ENCODE measurements at regions not wholly inside any gene's neighbourhood (a gene's known extent, or its start where the extent isn't known, plus 50 kb on each side); places are given as distances from the start of the nearest gene placed in this dataset.

GRCh38 chr20:48092596-48093280, 307.5 kb upstream of the SULF2 start:
- DNase-seq (ENCODE audit: low read depth, low spot score): no peak

GRCh38 chr20:48090784-48091183, 305.5 kb upstream of the SULF2 start:
- no peak for DNase-seq (ENCODE audit: low read depth, low spot score)

GRCh38 chr20:48090314-48090713, 305.0 kb upstream of the SULF2 start:
- no peak for DNase-seq (ENCODE audit: low read depth, low spot score)

- no peak for DNase-seq (ENCODE audit: low read depth, low spot score)
Measured at GRCh38 chr20:48080583-48080982, 295.3 kb upstream of the SULF2 start.

GRCh38 chr20:48079028-48079427, 293.7 kb upstream of the SULF2 start:
- no peak for DNase-seq (ENCODE audit: low read depth, low spot score)

GRCh38 chr20:48076747-48077146, 291.5 kb upstream of the SULF2 start:
- DNase-seq (ENCODE audit: low read depth, low spot score): no peak

- DNase-seq (ENCODE audit: low read depth, low spot score): no peak
Measured at GRCh38 chr20:48076247-48076646, 291.0 kb upstream of the SULF2 start.

- no peak for DNase-seq (ENCODE audit: low read depth, low spot score)
Measured at GRCh38 chr20:48075591-48076174, 290.4 kb upstream of the SULF2 start.

- no peak for DNase-seq (ENCODE audit: low read depth, low spot score)
Measured at GRCh38 chr20:48070991-48071652, 285.8 kb upstream of the SULF2 start.

GRCh38 chr20:48069596-48069995, 284.3 kb upstream of the SULF2 start:
- no peak for DNase-seq (ENCODE audit: low read depth, low spot score)

- DNase-seq (ENCODE audit: low read depth, low spot score): no peak
Measured at GRCh38 chr20:48066851-48067250, 281.6 kb upstream of the SULF2 start.

GRCh38 chr20:48066246-48066645, 281.0 kb upstream of the SULF2 start:
- no peak for DNase-seq (ENCODE audit: low read depth, low spot score)

GRCh38 chr20:48065833-48066232, 280.6 kb upstream of the SULF2 start:
- DNase-seq (ENCODE audit: low read depth, low spot score): no peak

- DNase-seq (ENCODE audit: low read depth, low spot score): no peak
Measured at GRCh38 chr20:48064929-48065328, 279.6 kb upstream of the SULF2 start.

- no peak for DNase-seq (ENCODE audit: low read depth, low spot score)
Measured at GRCh38 chr20:48060841-48061720, 275.8 kb upstream of the SULF2 start.

GRCh38 chr20:48058611-48059559, 273.6 kb upstream of the SULF2 start:
- no peak for DNase-seq (ENCODE audit: low read depth, low spot score)

- no peak for DNase-seq (ENCODE audit: low read depth, low spot score)
Measured at GRCh38 chr20:48057739-48058138, 272.5 kb upstream of the SULF2 start.

- DNase-seq (ENCODE audit: low read depth, low spot score): no peak
Measured at GRCh38 chr20:48057251-48057650, 272.0 kb upstream of the SULF2 start.

- DNase-seq (ENCODE audit: low read depth, low spot score): peak; percentile 41
Measured at GRCh38 chr20:48056218-48056617, 270.9 kb upstream of the SULF2 start.

GRCh38 chr20:48054051-48054450, 268.8 kb upstream of the SULF2 start:
- no peak for DNase-seq (ENCODE audit: low read depth, low spot score)

- no peak for DNase-seq (ENCODE audit: low read depth, low spot score)
Measured at GRCh38 chr20:48052475-48052835, 267.2 kb upstream of the SULF2 start.
